ENCODE measurements at regions not wholly inside any gene's neighbourhood (a gene's known extent, or its start where the extent isn't known, plus 50 kb on each side); places are given as distances from the start of the nearest gene placed in this dataset.

DNA sequence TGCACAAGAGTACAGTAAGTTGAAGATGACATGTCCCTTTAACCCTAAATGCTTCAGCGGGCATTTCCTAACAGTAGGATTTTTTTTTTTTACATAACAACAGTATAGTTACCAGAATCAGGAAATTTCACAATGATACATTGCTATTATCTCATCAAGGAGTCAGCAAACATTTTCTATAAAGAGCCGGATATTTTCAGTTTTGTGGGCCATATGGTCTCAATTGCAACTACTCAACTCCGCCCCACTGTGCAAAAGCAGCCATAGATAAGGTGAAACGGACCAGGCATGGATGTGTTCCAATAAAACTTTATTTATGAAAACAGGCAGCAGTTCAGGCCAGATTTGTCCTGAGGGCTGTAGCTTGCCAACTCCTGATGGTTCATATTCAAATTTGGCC is 130.6 kb downstream of the SMAD6 start:
- DNase-seq (no peak), ATAC-seq (ENCODE audit: low FRiP score) (no peak)
- Histone ChIP-seq H3K4me3 (ENCODE audit: low read length in 2 of 2) (no peak overlapping the region), H3K4me1 (ENCODE audit: control insufficient read depth in 1 of 2, insufficient read depth in 2 of 2, low read length in 2 of 2) (no peaks in the 10 kb centered on the region), H3K27me3 (ENCODE audit: control insufficient read depth in 1 of 2, insufficient read depth in 2 of 2, low read length in 1 of 2) (no peaks in the 10 kb centered on the region), H3K27ac (ENCODE audit: low read depth in 1 of 2, low read length in 2 of 2) (no peak overlapping the region), H3K9me3 (ENCODE audit: control insufficient read depth, low read length) (no peaks in the 10 kb centered on the region), H3K36me3 (ENCODE audit: control insufficient read depth in 1 of 2, insufficient read depth in 2 of 2, low read length in 1 of 2) (no peaks in the 10 kb centered on the region)
- 64 to 66% methylated on average over 4 of the region's 4 CpGs for WGBS, 2 donors
- intact Hi-C loops (cut with DNase I) = no loop called here

DNA sequence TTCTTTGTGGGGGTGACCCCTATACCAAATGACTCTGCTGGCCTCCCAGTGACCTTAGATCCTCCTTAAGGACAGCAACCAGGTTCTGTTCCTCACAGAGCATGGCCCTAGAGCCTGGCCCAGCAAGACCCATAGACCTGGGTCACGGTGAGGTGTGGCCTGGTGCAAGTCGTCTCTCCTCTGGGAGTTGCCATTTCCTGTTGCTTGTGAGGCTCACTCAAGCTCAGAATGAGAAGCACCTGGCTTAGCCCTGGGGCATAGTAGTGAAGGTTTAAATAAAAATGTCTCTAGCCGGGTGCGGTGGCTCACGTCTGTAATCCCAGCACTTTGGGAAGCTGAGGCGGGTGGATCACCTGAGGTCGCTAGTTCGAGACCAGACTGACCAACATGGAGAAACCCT is 131.3 kb downstream of the SMAD6 start:
- 94 to 95% methylated on average over 8 of the region's 8 CpGs for WGBS, 2 donors
- H3K4me3 ChIP-seq (ENCODE audit: low read length in 2 of 2) = no peak overlapping the region
- intact Hi-C loops (cut with DNase I) = no loop called here
- H3K36me3 ChIP-seq (ENCODE audit: control insufficient read depth in 1 of 2, insufficient read depth in 2 of 2, low read length in 1 of 2) = no peaks in the 10 kb centered on the region
- peak in 1 of 2 donors; percentile 26 for DNase-seq
- no peak for ATAC-seq (ENCODE audit: low FRiP score)
- H3K9me3 ChIP-seq (ENCODE audit: control insufficient read depth, low read length) = no peaks in the 10 kb centered on the region
- H3K27me3 ChIP-seq (ENCODE audit: control insufficient read depth in 1 of 2, insufficient read depth in 2 of 2, low read length in 1 of 2) = no peaks in the 10 kb centered on the region
- H3K27ac ChIP-seq (ENCODE audit: low read depth in 1 of 2, low read length in 2 of 2) = no peak overlapping the region
- H3K4me1 ChIP-seq (ENCODE audit: control insufficient read depth in 1 of 2, insufficient read depth in 2 of 2, low read length in 2 of 2) = no peaks in the 10 kb centered on the region

DNA sequence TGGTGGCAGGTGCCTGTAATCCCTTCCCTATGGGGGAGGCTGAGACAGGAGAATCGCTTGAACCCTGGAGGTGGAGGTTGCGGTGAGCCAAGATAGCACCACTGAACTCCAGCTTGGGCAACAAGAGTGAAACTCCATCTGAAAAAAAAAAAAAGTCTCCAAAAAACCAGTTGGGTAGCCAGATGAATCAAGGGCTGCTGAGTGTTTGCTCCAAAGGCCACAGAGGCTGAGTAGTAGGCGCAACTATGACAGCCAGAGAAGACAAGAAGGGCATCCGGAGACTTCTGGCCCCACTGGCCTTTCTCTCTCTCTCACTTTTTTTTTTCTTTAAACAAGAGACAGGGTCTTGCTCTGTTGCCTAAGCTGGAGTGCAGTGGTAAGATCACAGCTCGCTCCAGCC is 131.8 kb downstream of the SMAD6 start:
- intact Hi-C loops (cut with DNase I) = no loop called here
- Histone ChIP-seq H3K27me3 (ENCODE audit: control insufficient read depth in 1 of 2, insufficient read depth in 2 of 2, low read length in 1 of 2) (no peaks in the 10 kb centered on the region), H3K4me3 (ENCODE audit: low read length in 2 of 2) (no peak overlapping the region), H3K9me3 (ENCODE audit: control insufficient read depth, low read length) (no peaks in the 10 kb centered on the region), H3K36me3 (ENCODE audit: control insufficient read depth in 1 of 2, insufficient read depth in 2 of 2, low read length in 1 of 2) (no peaks in the 10 kb centered on the region), H3K4me1 (ENCODE audit: control insufficient read depth in 1 of 2, insufficient read depth in 2 of 2, low read length in 2 of 2) (no peaks in the 10 kb centered on the region), H3K27ac (ENCODE audit: low read depth in 1 of 2, low read length in 2 of 2) (no peak overlapping the region)
- ATAC-seq (ENCODE audit: low FRiP score) = no peak
- 90 to 93% methylated on average over 5 of the region's 5 CpGs for WGBS, 2 donors
- DNase-seq = peak in 1 of 2 donors; percentile 23

DNA sequence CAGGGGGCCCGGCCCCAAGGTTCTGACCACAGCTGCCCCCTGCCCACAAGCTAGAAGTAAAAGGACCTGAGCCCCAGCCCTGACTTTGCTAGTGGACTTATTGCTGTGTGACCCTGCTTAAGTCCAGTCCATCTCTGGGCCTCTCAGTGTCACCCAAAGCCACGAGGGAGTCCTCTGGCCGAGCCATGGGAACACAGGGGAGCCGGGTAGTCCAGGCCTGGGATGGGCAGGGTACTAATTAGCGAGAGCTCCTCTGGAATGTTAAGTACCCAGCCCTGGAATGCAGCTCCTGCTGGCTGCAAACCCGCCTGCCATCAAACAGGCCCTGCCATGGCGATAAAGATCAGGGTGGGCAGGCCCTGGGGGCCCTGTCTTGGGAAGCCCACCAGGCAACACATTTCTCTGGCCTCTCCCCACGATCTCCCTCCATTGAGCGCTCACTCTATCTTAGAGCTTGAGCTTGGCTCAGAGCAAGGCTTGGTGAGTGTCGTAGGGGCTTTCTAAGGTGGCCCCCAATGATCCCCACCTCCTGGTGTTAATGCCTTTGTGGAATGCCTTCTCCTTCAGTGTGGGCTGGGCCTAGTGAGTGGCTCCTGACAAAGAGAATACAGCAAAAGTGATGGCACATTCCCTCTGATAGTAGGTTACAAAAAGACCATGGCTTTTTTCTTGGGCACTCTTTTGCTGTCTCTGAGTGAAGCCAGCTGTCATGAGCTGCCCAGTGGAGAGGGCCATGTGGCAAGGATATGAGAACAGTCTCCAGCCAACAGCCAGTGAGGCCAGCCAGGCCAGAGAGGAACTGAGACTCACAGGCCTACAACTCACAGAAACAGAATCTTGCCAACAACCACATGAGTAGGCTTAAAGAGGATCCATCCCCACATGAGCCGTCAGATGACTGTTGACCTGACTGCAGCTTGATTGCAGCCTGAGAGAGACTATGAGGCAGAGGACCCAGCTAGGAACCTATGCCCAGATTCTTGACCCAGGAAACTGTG is 133.1 kb downstream of the SMAD6 start:
- Histone ChIP-seq H3K4me1 (ENCODE audit: control insufficient read depth in 1 of 2, insufficient read depth in 2 of 2, low read length in 2 of 2) (no peaks in the 10 kb centered on the region), H3K9me3 (ENCODE audit: control insufficient read depth, low read length) (no peaks in the 10 kb centered on the region), H3K27me3 (ENCODE audit: control insufficient read depth in 1 of 2, insufficient read depth in 2 of 2, low read length in 1 of 2) (no peaks in the 10 kb centered on the region), H3K4me3 (ENCODE audit: low read length in 2 of 2) (no peak overlapping the region), H3K27ac (ENCODE audit: low read depth in 1 of 2, low read length in 2 of 2) (no peak overlapping the region), H3K36me3 (ENCODE audit: control insufficient read depth in 1 of 2, insufficient read depth in 2 of 2, low read length in 1 of 2) (no peaks in the 10 kb centered on the region)
- DNase-seq (peak in 1 of 2 donors; percentile 64), ATAC-seq (ENCODE audit: low FRiP score) (no peak)
- intact Hi-C loops (cut with DNase I) = loop anchor here in 1 of 2 donors (5.0 kb wide), 1 partner anchor 33 kb away; no protein-coding TSS in a partner anchor
- WGBS, 2 donors = 86 to 88% methylated on average over 11 of the region's 11 CpGs

DNA sequence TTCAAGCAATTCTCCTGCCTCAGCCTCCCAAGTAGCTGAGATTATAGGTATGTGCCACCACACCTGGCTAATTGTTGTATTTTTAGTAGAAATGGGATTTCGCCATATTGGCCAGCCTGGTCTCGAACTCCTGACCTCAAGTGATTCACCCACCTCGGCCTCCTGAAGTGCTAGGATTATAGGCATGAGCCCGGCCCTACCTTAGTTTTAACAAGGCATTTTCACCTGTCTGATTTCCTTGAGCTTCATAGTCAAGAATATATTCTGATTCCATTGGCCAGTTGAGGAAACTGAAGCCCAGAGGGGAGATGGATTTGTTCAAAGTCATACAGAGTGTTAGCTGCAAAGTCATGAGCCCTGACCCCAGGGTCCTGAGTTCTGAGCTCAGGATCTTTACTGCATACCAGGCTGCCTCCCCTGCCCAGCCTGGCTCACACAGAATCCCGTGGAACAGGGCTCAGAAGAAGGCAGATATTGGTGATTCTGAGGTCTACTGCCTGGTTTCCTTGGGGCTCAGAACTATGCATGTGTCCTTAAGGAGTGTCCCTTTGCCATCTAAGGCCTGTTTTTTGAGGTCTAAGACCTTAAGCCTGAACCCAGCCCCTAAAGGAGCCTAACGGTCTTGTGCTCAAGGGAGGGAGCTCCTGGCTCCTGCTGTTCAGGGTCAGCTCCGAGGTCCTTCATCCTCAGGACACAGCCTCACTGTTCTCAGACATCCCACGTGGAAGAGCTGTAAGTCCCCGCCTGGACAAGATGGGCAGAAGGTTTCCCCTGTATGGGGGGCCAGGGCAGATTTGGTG is 134.4 kb downstream of the SMAD6 start:
- H3K9me3 ChIP-seq (ENCODE audit: control insufficient read depth, low read length) = no peaks in the 10 kb centered on the region
- H3K36me3 ChIP-seq (ENCODE audit: control insufficient read depth in 1 of 2, insufficient read depth in 2 of 2, low read length in 1 of 2) = no peaks in the 10 kb centered on the region
- intact Hi-C loops (cut with DNase I) = loop anchor here in 1 of 2 donors (5.0 kb wide), 1 partner anchor 34 kb away; no protein-coding TSS in a partner anchor
- H3K27me3 ChIP-seq (ENCODE audit: control insufficient read depth in 1 of 2, insufficient read depth in 2 of 2, low read length in 1 of 2) = no peaks in the 10 kb centered on the region
- no peak overlapping the region for H3K27ac ChIP-seq (ENCODE audit: low read depth in 1 of 2, low read length in 2 of 2)
- ATAC-seq (ENCODE audit: low FRiP score) (no peak), DNase-seq (peak in 1 of 2 donors; percentile 26)
- 94 to 95% methylated on average over 9 of the region's 9 CpGs for WGBS, 2 donors
- no peaks in the 10 kb centered on the region for H3K4me1 ChIP-seq (ENCODE audit: control insufficient read depth in 1 of 2, insufficient read depth in 2 of 2, low read length in 2 of 2)
- no peak overlapping the region for H3K4me3 ChIP-seq (ENCODE audit: low read length in 2 of 2)

DNA sequence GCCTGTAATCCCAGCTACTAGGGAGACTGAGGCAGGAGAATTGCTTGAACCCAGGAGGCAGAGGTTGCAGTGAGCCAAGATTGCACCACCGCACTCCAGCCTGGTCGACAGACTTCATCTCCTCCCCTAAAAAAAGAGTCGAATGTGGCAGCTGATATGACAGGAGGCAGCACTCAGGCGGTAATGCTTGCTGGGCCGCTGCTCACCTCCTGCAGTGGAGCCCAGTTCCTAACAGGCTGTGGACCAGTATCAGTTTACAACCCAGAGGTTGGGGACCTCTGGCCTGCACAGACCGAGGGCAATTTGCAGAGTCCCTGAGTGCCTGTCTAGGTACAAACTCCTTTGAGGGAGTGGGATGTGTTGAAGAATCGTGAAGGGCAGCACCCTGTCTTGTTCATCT is 136.2 kb downstream of the SMAD6 start:
- Histone ChIP-seq H3K36me3 (ENCODE audit: control insufficient read depth in 1 of 2, insufficient read depth in 2 of 2, low read length in 1 of 2) (no peaks in the 10 kb centered on the region), H3K4me1 (ENCODE audit: control insufficient read depth in 1 of 2, insufficient read depth in 2 of 2, low read length in 2 of 2) (no peaks in the 10 kb centered on the region), H3K9me3 (ENCODE audit: control insufficient read depth, low read length) (no peaks in the 10 kb centered on the region), H3K27me3 (ENCODE audit: control insufficient read depth in 1 of 2, insufficient read depth in 2 of 2, low read length in 1 of 2) (no peaks in the 10 kb centered on the region), H3K27ac (ENCODE audit: low read depth in 1 of 2, low read length in 2 of 2) (no peak overlapping the region), H3K4me3 (ENCODE audit: low read length in 2 of 2) (no peak overlapping the region)
- intact Hi-C loops (cut with DNase I) = loop anchor here in 1 of 2 donors (5.0 kb wide), 1 partner anchor 36 kb away; no protein-coding TSS in a partner anchor
- peak in 1 of 2 donors; percentile 25 for DNase-seq
- no peak for ATAC-seq (ENCODE audit: low FRiP score)
- 93 to 96% methylated on average over 7 of the region's 7 CpGs for WGBS, 2 donors

DNA sequence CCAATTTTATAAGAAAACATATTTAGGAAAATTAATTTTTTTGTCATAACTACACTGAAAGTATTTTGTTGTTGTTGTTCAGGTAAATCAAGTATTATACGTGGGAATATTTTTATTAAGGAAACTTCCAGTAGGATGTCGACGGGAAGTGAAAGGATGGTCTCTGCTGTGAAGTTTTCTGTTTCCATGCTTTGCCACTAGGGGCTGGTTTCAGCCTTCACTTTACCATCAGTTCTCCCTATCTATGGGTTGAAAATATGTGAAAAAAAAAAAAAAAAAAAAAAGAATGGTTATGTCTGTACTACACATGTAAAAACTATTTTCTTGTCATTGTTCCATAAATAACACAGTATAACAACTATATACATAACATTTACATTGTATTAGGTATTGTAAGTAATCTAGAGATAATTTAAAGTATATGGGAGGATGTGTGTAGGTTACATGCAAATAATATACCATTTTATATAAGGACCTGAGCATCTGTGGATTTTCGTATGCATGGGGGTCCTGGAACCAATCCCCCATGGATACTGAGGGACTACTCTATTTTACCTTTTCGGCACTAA is 136.7 kb downstream of the SMAD6 start:
- Histone ChIP-seq H3K27ac (ENCODE audit: low read depth in 1 of 2, low read length in 2 of 2) (no peak overlapping the region), H3K27me3 (ENCODE audit: control insufficient read depth in 1 of 2, insufficient read depth in 2 of 2, low read length in 1 of 2) (no peaks in the 10 kb centered on the region), H3K4me3 (ENCODE audit: low read length in 2 of 2) (no peak overlapping the region), H3K36me3 (ENCODE audit: control insufficient read depth in 1 of 2, insufficient read depth in 2 of 2, low read length in 1 of 2) (no peaks in the 10 kb centered on the region), H3K9me3 (ENCODE audit: control insufficient read depth, low read length) (no peaks in the 10 kb centered on the region), H3K4me1 (ENCODE audit: control insufficient read depth in 1 of 2, insufficient read depth in 2 of 2, low read length in 2 of 2) (no peaks in the 10 kb centered on the region)
- intact Hi-C loops (cut with DNase I) = loop anchor here in 1 of 2 donors (5.0 kb wide), 1 partner anchor 36 kb away; no protein-coding TSS in a partner anchor
- ATAC-seq (ENCODE audit: low FRiP score) (no peak), DNase-seq (no peak)
- WGBS, 2 donors = 74 to 75% methylated on average over 5 of the region's 5 CpGs

DNA sequence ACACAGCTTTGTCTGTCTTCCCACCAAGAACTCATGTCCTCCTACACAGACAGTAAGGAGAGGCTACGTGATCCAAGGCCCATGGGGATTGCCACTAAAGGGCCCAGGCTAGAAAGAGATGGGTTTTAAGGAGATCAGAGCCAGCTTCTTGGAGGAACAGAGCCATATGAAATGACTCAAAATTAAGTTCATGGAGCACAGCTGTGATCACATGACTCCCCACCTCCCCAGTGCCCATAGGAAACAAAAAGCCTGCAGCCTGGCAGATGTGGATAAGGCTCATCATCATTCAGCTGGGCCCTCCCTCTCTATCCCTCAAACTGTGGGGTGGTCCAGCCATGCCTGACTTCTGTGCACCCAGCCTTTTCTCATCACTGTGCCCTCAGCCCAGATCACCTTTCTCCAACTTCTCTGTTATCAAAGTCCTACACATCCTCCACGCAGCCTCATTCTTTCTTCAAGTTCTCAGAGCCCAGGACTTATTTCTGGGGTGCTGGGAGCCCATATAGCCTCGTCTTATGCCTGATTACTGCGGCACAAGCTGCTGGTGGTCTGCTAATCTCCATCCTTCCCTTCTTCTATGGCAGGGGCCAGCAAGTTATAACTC is 137.6 kb downstream of the SMAD6 start:
- DNase-seq = peak in 1 of 2 donors; percentile 23
- H3K36me3 ChIP-seq (ENCODE audit: control insufficient read depth in 1 of 2, insufficient read depth in 2 of 2, low read length in 1 of 2) = no peaks in the 10 kb centered on the region
- H3K4me1 ChIP-seq (ENCODE audit: control insufficient read depth in 1 of 2, insufficient read depth in 2 of 2, low read length in 2 of 2) = no peaks in the 10 kb centered on the region
- no peak overlapping the region for H3K4me3 ChIP-seq (ENCODE audit: low read length in 2 of 2)
- no peaks in the 10 kb centered on the region for H3K27me3 ChIP-seq (ENCODE audit: control insufficient read depth in 1 of 2, insufficient read depth in 2 of 2, low read length in 1 of 2)
- H3K27ac ChIP-seq (ENCODE audit: low read depth in 1 of 2, low read length in 2 of 2) = no peak overlapping the region
- intact Hi-C loops (cut with DNase I) = loop anchor here (5.0 kb wide), 1 partner anchor 37 kb away; no protein-coding TSS in a partner anchor
- no peak for ATAC-seq (ENCODE audit: low FRiP score)
- WGBS, 2 donors = 70 to 78% methylated on average over 4 of the region's 4 CpGs
- no peaks in the 10 kb centered on the region for H3K9me3 ChIP-seq (ENCODE audit: control insufficient read depth, low read length)

All from aorta (tissue), 5 donors.